OCI-LY3 (cell line): ENCODE measurements at regions not wholly inside any gene's neighbourhood (a gene's known extent, or its start where the extent isn't known, plus 50 kb on each side); places are given as distances from the start of the nearest gene placed in this dataset.

Experiments used
- H2AFZ ChIP-seq: fragments of 200-600, 300-600 bp; shearing (Covaris generic); 2 replicates; pipeline ENCODE4 v1.6.0; 2014; ENCODE audit warnings: antibody characterized with exemption, low read depth, low read length
- H3K27ac ChIP-seq: fragments of 200-600, 300-600 bp; sonication (generic); 2 replicates; pipeline ENCODE4 v1.5.1; 2014; ENCODE audit warnings: mild to moderate bottlenecking, low read length, moderate library complexity, mixed read lengths
- H3K27me3 ChIP-seq: fragments of 200-600, 300-600 bp; sonication (generic); 2 replicates; pipeline ENCODE4 v1.6.1; 2014; ENCODE audit warnings: low read depth, low read length, mixed read lengths
- H3K36me3 ChIP-seq: fragments of 200-600, 300-600 bp; sonication (generic); replicated peaks from 2 replicates; pipeline ENCODE3; 2014; ENCODE audit warnings: low read depth, low read length, mixed read lengths
- H3K4me1 ChIP-seq: fragments of 300-600, 200-600 bp; sonication (generic); 2 replicates; pipeline ENCODE4 v1.6.1; 2014; ENCODE audit warnings: low read length, mixed read lengths
- H3K4me2 ChIP-seq: fragments of 200-600, 300-600 bp; sonication (generic); 2 replicates; pipeline ENCODE4 v1.6.1; 2014; ENCODE audit warnings: low read length, mixed read lengths
- H3K4me3 ChIP-seq: fragments of 300-600, 200-600 bp; sonication (generic); 2 replicates; pipeline ENCODE4 v1.5.1; 2014; ENCODE audit warnings: antibody characterized with exemption, mild to moderate bottlenecking, low read length, moderate library complexity
- H3K79me2 ChIP-seq: fragments of 300-600, 200-600 bp; shearing (Covaris generic); 2 replicates; pipeline ENCODE4 v1.6.1; 2014; ENCODE audit warnings: mild to moderate bottlenecking, low read length, mixed read lengths
- H3K9ac ChIP-seq: fragments of 300-600, 200-600 bp; shearing (Covaris generic); 2 replicates; pipeline ENCODE4 v1.6.0; 2014; ENCODE audit warnings: mild to moderate bottlenecking, low read length, moderate library complexity
- H3K9me3 ChIP-seq: fragments of 200-600, 300-600 bp; shearing (Covaris generic); 2 replicates; pipeline ENCODE4 v1.6.1; 2014; ENCODE audit warnings: low read length, mixed read lengths; ENCODE audit not compliant: insufficient read depth
- H4K20me1 ChIP-seq: fragments of 200-600, 300-600 bp; sonication (generic); 2 replicates; pipeline ENCODE4 v1.6.1; 2016; ENCODE audit warnings: low read length, mixed read lengths; ENCODE audit not compliant: insufficient read depth
- CTCF ChIP-seq: fragments of 200-600, 300-600 bp; sonication (generic); IDR thresholded peaks from 2 replicates; pipeline ENCODE4 v1.5.1; 2014; ENCODE audit warnings: antibody characterized with exemption, low read length, low read depth
- EZH2phosphoT487 ChIP-seq: fragments of 200-600 bp; shearing (Covaris generic); IDR thresholded peaks from 2 replicates; pipeline ENCODE4 v1.6.1; 2018; ENCODE audit warnings: antibody characterized with exemption, mixed run types, low read depth

- Histone ChIP-seq H3K27me3 (no peaks in the 10 kb centered on the region), H3K79me2 (no peaks in the 10 kb centered on the region), H3K9me3 (no peaks in the 10 kb centered on the region), H3K27ac (no peak overlapping the region), H2AFZ (no peak overlapping the region), H3K4me3 (no peak overlapping the region), H3K9ac (no peak overlapping the region), H4K20me1 (0 out of 2 replicates have a peak, but pooled peaks cover 7% of the 10 kb centered on the region), H3K4me2 (no peak overlapping the region), H3K4me1 (peaks cover 29% of the 10 kb centered on the region), H3K36me3 (no peaks in the 10 kb centered on the region)
- no peak for TF ChIP-seq EZH2phosphoT487
- TF ChIP-seq CTCF = no peak
Measured at GRCh38 chr3:67288466-67289106, 290.5 kb downstream of the KBTBD8 start.

GRCh38 chr3:67289626-67290025 is 291.5 kb downstream of the KBTBD8 start:
- 0 out of 2 replicates have a peak, but pooled peaks cover 7% of the 10 kb centered on the region for H4K20me1 ChIP-seq
- no peaks in the 10 kb centered on the region for H3K79me2 ChIP-seq

GRCh38 chr3:67290438-67290837 is 292.3 kb downstream of the KBTBD8 start:
- TF ChIP-seq CTCF = no peak
- TF ChIP-seq EZH2phosphoT487 = no peak
- H4K20me1 ChIP-seq = 0 out of 2 replicates have a peak, but pooled peaks cover 7% of the 10 kb centered on the region
- H3K27me3 ChIP-seq = no peaks in the 10 kb centered on the region
- no peak overlapping the region; the same call in 1 of the 2 replicates for H3K27ac ChIP-seq
- H3K4me3 ChIP-seq = peak overlapping the region; percentile 22; the same call in 1 of the 2 replicates
- no peak overlapping the region for H2AFZ ChIP-seq
- H3K4me1 ChIP-seq = peaks cover 29% of the 10 kb centered on the region
- no peaks in the 10 kb centered on the region for H3K79me2 ChIP-seq
- H3K9me3 ChIP-seq = no peaks in the 10 kb centered on the region
- no peak overlapping the region for H3K9ac ChIP-seq
- peak overlapping the region; percentile 57 for H3K4me2 ChIP-seq
- no peaks in the 10 kb centered on the region for H3K36me3 ChIP-seq

More at GRCh38 chr3:67289626-67290025, 291.5 kb downstream of the KBTBD8 start:
- H3K36me3 ChIP-seq = no peaks in the 10 kb centered on the region
- no peak overlapping the region for H3K9ac ChIP-seq
- H3K4me1 ChIP-seq = peaks cover 29% of the 10 kb centered on the region
- TF ChIP-seq EZH2phosphoT487 = no peak
- no peak for TF ChIP-seq CTCF
- no peak overlapping the region for H3K4me3 ChIP-seq
- H2AFZ ChIP-seq = no peak overlapping the region
- H3K4me2 ChIP-seq = no peak overlapping the region
- H3K9me3 ChIP-seq = no peaks in the 10 kb centered on the region
- H3K27me3 ChIP-seq = no peaks in the 10 kb centered on the region
- H3K27ac ChIP-seq = no peak overlapping the region

GRCh38 chr3:67291287-67292252 is 293.5 kb downstream of the KBTBD8 start:
- Histone ChIP-seq H3K4me2 (peak overlapping the region; percentile 57), H3K27me3 (no peaks in the 10 kb centered on the region)

More at GRCh38 chr3:67291287-67292252, 293.5 kb downstream of the KBTBD8 start:
- Histone ChIP-seq H4K20me1 (0 out of 2 replicates have a peak, but pooled peaks cover 7% of the 10 kb centered on the region), H3K4me1 (peaks cover 29% of the 10 kb centered on the region), H3K9me3 (no peaks in the 10 kb centered on the region), H3K9ac (no peak overlapping the region), H2AFZ (no peak overlapping the region), H3K4me3 (no peak overlapping the region), H3K79me2 (no peaks in the 10 kb centered on the region), H3K27ac (no peak overlapping the region), H3K36me3 (no peaks in the 10 kb centered on the region)
- TF ChIP-seq CTCF (no peak), EZH2phosphoT487 (no peak)
